ENCODE measurements at regions not wholly inside any gene's neighbourhood (a gene's known extent, or its start where the extent isn't known, plus 50 kb on each side); places are given as distances from the start of the nearest gene placed in this dataset.

DNA sequence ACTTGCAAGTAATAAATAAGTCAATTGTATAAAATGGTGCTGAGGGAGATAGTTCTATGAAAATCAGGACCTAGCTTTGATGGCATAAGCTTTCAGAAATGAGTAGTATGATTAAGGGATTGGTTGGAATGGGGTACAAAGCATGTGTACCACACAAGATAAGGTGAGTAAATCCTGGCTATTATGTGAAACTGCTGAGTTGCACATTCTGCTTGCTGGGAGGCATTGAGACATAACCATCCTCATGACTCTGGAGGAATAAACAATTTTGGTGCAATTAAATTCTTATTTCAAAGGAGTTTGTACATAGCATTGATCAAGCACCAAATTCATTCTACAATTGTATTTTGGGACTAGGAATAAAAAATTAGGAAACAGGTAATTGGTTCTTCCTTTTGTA lies 755.2 kb upstream of the ACO1 start:
- POLR2A ChIA-PET: no interaction called here
- Histone ChIP-seq H4K20me1 (ENCODE audit: insufficient read depth) (no peaks in the 10 kb centered on the region; the same call in 1 of the 2 replicates), H3K4me2 (ENCODE audit: low read length) (no peak overlapping the region), H2AFZ (ENCODE audit: low read depth, low read length, poor library complexity, severe bottlenecking) (no peak overlapping the region), H3K36me3 (ENCODE audit: control insufficient read depth in 1 of 2, insufficient read depth in 2 of 2, low read length in 2 of 2) (no peaks in the 10 kb centered on the region), H3K9me3 (ENCODE audit: control insufficient read depth in 1 of 2, insufficient read depth in 1 of 2, low read depth in 1 of 2, low read length in 2 of 2) (peaks cover 0 to 3% of the 10 kb centered on the region in 2 experiments; a peak in 2 of 4 replicates), H3K79me2 (ENCODE audit: insufficient read depth, low read length) (no peaks in the 10 kb centered on the region), H3K27me3 (ENCODE audit: insufficient read depth, low read length) (no peaks in the 10 kb centered on the region), H3K4me3 (replicated peaks in 1 of 2; ENCODE audit: low read depth in 1 of 2, low read length in 2 of 2) (no peak overlapping the region), H3K4me1 (ENCODE audit: control insufficient read depth in 1 of 2, insufficient read depth in 2 of 2, low read length in 2 of 2) (no peaks in the 10 kb centered on the region), H3K27ac (ENCODE audit: low read depth, low read length) (no peak overlapping the region), H3K9ac (ENCODE audit: low read length) (no peak overlapping the region), H3K9me2 (ENCODE audit: insufficient read depth) (no peaks in the 10 kb centered on the region)
- DNase-seq (ENCODE audit: low read depth, low spot score): no peak
- TF ChIP-seq YY1 (IDR thresholded peaks at IDR 0.05; ENCODE audit: extremely low read depth, insufficient replicate concordance, low read depth, low read length) (no peak), POLR2AphosphoS5 (IDR thresholded peaks at IDR 0.05; ENCODE audit: low read depth, low read length) (no peak), ZNF274 (IDR thresholded peaks at IDR 0.05; ENCODE audit: low read depth, low read length) (no peak), JUND (IDR thresholded peaks at IDR 0.05) (no peak), RAD21 (IDR thresholded peaks at IDR 0.05; ENCODE audit: low read depth) (no peak), CEBPB (IDR thresholded peaks at IDR 0.05; ENCODE audit: low read depth) (no peak), EZH2 (IDR thresholded peaks at IDR 0.05) (no peak), EZH2phosphoT487 (IDR thresholded peaks at IDR 0.05; ENCODE audit: borderline replicate concordance) (no peak), SIN3A (IDR thresholded peaks at IDR 0.05; ENCODE audit: low read depth) (no peak), TCF7L2 (IDR thresholded peaks at IDR 0.05; ENCODE audit: borderline replicate concordance, extremely low read depth, insufficient read depth, insufficient read length) (no peak), FOSL1 (IDR thresholded peaks at IDR 0.05; ENCODE audit: low read depth) (no peak), ELF1 (IDR thresholded peaks at IDR 0.05; ENCODE audit: borderline replicate concordance, low read depth) (no peak)
- TF ChIP-seq, protein P1, sequence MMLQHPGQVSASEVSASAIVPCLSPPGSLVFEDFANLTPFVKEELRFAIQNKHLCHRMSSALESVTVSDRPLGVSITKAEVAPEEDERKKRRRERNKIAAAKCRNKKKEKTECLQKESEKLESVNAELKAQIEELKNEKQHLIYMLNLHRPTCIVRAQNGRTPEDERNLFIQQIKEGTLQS (IDR thresholded peaks at IDR 0.05): no peak
- TF ChIP-seq, protein P2, sequence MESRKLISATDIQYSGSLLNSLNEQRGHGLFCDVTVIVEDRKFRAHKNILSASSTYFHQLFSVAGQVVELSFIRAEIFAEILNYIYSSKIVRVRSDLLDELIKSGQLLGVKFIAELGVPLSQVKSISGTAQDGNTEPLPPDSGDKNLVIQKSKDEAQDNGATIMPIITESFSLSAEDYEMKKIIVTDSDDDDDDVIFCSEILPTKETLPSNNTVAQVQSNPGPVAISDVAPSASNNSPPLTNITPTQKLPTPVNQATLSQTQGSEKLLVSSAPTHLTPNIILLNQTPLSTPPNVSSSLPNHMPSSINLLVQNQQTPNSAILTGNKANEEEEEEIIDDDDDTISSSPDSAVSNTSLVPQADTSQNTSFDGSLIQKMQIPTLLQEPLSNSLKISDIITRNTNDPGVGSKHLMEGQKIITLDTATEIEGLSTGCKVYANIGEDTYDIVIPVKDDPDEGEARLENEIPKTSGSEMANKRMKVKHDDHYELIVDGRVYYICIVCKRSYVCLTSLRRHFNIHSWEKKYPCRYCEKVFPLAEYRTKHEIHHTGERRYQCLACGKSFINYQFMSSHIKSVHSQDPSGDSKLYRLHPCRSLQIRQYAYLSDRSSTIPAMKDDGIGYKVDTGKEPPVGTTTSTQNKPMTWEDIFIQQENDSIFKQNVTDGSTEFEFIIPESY (IDR thresholded peaks at IDR 0.05; ENCODE audit: extremely low read depth, insufficient replicate concordance, low read length): no peak
- TF ChIP-seq, protein P3, sequence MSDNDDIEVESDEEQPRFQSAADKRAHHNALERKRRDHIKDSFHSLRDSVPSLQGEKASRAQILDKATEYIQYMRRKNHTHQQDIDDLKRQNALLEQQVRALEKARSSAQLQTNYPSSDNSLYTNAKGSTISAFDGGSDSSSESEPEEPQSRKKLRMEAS (IDR thresholded peaks at IDR 0.05): no peak
- RAD21 ChIA-PET (ENCODE audit: low non-redundant PET in 1 of 2, low total read pairs in 2 of 2, uncharacterized antibody in 2 of 2, unreplicated experiment in 2 of 2): no interaction called here
- ATAC-seq: no peak
- no TSS peak for BruUV-seq (replicated peaks)
- CTCF ChIA-PET: no interaction called here
- intact Hi-C loops (cut with micrococcal nuclease): no loop called here
